ENCODE measurements at regions not wholly inside any gene's neighbourhood (a gene's known extent, or its start where the extent isn't known, plus 50 kb on each side); places are given as distances from the start of the nearest gene placed in this dataset.

GRCh38 chr3:84759361-84759760 is 199.4 kb upstream of the CADM2 start:
- TF ChIP-seq POLR2AphosphoS5 (IDR thresholded peaks at IDR 0.05; ENCODE audit: low read depth, low read length): no peak
- no peak for TF ChIP-seq CBX5 (IDR thresholded peaks at IDR 0.05; ENCODE audit: low read depth, low read length)
- TF ChIP-seq, protein P1, sequence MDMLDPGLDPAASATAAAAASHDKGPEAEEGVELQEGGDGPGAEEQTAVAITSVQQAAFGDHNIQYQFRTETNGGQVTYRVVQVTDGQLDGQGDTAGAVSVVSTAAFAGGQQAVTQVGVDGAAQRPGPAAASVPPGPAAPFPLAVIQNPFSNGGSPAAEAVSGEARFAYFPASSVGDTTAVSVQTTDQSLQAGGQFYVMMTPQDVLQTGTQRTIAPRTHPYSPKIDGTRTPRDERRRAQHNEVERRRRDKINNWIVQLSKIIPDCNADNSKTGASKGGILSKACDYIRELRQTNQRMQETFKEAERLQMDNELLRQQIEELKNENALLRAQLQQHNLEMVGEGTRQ (IDR thresholded peaks at IDR 0.05; ENCODE audit: low read length): no peak
- TF ChIP-seq TAF1 (IDR thresholded peaks at IDR 0.05; ENCODE audit: low read depth, low read length): no peak
- TF ChIP-seq CHD1 (IDR thresholded peaks at IDR 0.05; ENCODE audit: low read depth, low read length): no peak
- TF ChIP-seq, protein P2, sequence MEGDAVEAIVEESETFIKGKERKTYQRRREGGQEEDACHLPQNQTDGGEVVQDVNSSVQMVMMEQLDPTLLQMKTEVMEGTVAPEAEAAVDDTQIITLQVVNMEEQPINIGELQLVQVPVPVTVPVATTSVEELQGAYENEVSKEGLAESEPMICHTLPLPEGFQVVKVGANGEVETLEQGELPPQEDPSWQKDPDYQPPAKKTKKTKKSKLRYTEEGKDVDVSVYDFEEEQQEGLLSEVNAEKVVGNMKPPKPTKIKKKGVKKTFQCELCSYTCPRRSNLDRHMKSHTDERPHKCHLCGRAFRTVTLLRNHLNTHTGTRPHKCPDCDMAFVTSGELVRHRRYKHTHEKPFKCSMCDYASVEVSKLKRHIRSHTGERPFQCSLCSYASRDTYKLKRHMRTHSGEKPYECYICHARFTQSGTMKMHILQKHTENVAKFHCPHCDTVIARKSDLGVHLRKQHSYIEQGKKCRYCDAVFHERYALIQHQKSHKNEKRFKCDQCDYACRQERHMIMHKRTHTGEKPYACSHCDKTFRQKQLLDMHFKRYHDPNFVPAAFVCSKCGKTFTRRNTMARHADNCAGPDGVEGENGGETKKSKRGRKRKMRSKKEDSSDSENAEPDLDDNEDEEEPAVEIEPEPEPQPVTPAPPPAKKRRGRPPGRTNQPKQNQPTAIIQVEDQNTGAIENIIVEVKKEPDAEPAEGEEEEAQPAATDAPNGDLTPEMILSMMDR (IDR thresholded peaks at IDR 0.05; ENCODE audit: control extremely low read depth in 1 of 3, insufficient read depth in 1 of 3, low read depth in 1 of 3, low read length in 3 of 3): no peak
- TF ChIP-seq CHD7 (IDR thresholded peaks at IDR 0.05; ENCODE audit: insufficient replicate concordance, low read length): no peak
- no peak for TF ChIP-seq PHF8 (conservative IDR thresholded peaks at IDR 0.05; ENCODE audit: low read depth, low read length)
- no peak for TF ChIP-seq POLR2A (IDR thresholded peaks at IDR 0.05; ENCODE audit: control extremely low read depth in 1 of 2, low read depth in 2 of 2, low read length in 2 of 2)
- TF ChIP-seq MAFK (IDR thresholded peaks at IDR 0.05; ENCODE audit: low read depth, low read length): no peak
- TF ChIP-seq EP300 (IDR thresholded peaks at IDR 0.05; ENCODE audit: borderline replicate concordance in 1 of 2, low read depth in 2 of 2, low read length in 2 of 2): no peak
- TF ChIP-seq EZH2 (IDR thresholded peaks at IDR 0.05; ENCODE audit: low read depth, low read length, severe bottlenecking): no peak
- TF ChIP-seq HDAC6 (IDR thresholded peaks at IDR 0.05; ENCODE audit: low read depth, low read length): no peak
